Epithelial cell of esophagus (primary cell): ENCODE measurements at regions not wholly inside any gene's neighbourhood (a gene's known extent, or its start where the extent isn't known, plus 50 kb on each side); places are given as distances from the start of the nearest gene placed in this dataset.

ENCODE experiments used
- DNase-seq: peaks from one replicate; pipeline ENCODE4 v3.0.0; 2010; ENCODE audit warnings: low read depth
- H3K4me3 ChIP-seq: 2 replicates; pipeline ENCODE4 v1.5.1; 2011; ENCODE audit warnings: mild to moderate bottlenecking, low read length, control low read depth
- CTCF ChIP-seq: IDR thresholded peaks from 2 replicates; pipeline ENCODE4 v1.5.1; 2011; ENCODE audit warnings: low read depth, mild to moderate bottlenecking, low read length, control low read depth, inconsistent platforms; ENCODE audit not compliant: insufficient read depth; ENCODE audit errors: missing control alignments

GRCh38 chr6:165971202-165971601, 196.4 kb downstream of the TBXT start:
- no peak for DNase-seq

GRCh38 chr6:165970001-165970400, 197.7 kb downstream of the TBXT start:
- no peak overlapping the region for H3K4me3 ChIP-seq
- TF ChIP-seq CTCF, result no peak
- DNase-seq, result no peak

More at GRCh38 chr6:165971202-165971601, 196.4 kb downstream of the TBXT start:
- no peak overlapping the region for H3K4me3 ChIP-seq
- no peak for TF ChIP-seq CTCF

- DNase-seq, result no peak
- H3K4me3 ChIP-seq, result no peak overlapping the region
- TF ChIP-seq CTCF, result no peak
Measured at GRCh38 chr6:165969184-165969583, 198.5 kb downstream of the TBXT start.

- no peak for TF ChIP-seq CTCF
- H3K4me3 ChIP-seq, result no peak overlapping the region
- no peak for DNase-seq
Measured at GRCh38 chr6:165968408-165968807, 199.2 kb downstream of the TBXT start.

GRCh38 chr6:165967810-165968407, 199.7 kb downstream of the TBXT start:
- no peak overlapping the region for H3K4me3 ChIP-seq
- TF ChIP-seq CTCF, result no peak
- no peak for DNase-seq

- H3K4me3 ChIP-seq, result no peak overlapping the region
- no peak for TF ChIP-seq CTCF
- no peak for DNase-seq
Measured at GRCh38 chr6:165963750-165964149, 203.9 kb downstream of the TBXT start.

GRCh38 chr6:165962366-165962765, 205.3 kb downstream of the TBXT start:
- no peak for TF ChIP-seq CTCF
- no peak overlapping the region for H3K4me3 ChIP-seq
- no peak for DNase-seq
